ENCODE measurements at regions not wholly inside any gene's neighbourhood (a gene's known extent, or its start where the extent isn't known, plus 50 kb on each side); places are given as distances from the start of the nearest gene placed in this dataset.

DNA sequence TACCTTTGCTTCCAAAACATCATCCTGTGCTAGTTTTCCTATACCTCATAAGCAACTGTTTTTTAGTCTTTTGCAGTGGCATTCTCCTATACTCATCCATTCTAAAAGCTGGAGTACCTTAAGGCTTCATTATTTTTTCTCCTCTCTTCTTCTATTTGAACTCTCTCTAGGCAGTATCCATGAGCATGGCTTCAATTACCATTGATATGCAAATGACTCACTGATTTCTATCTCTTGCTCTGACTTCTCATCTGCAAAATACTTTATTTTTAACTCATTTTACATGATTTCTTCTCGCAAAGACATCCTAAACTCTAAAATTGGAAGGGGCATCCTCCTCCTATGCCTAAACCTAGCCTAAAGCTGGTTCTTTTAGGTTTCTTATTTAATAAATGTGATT is 365.1 kb upstream of the NUDT12 start:
- TF ChIP-seq, protein P1, sequence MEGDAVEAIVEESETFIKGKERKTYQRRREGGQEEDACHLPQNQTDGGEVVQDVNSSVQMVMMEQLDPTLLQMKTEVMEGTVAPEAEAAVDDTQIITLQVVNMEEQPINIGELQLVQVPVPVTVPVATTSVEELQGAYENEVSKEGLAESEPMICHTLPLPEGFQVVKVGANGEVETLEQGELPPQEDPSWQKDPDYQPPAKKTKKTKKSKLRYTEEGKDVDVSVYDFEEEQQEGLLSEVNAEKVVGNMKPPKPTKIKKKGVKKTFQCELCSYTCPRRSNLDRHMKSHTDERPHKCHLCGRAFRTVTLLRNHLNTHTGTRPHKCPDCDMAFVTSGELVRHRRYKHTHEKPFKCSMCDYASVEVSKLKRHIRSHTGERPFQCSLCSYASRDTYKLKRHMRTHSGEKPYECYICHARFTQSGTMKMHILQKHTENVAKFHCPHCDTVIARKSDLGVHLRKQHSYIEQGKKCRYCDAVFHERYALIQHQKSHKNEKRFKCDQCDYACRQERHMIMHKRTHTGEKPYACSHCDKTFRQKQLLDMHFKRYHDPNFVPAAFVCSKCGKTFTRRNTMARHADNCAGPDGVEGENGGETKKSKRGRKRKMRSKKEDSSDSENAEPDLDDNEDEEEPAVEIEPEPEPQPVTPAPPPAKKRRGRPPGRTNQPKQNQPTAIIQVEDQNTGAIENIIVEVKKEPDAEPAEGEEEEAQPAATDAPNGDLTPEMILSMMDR (IDR thresholded peaks at IDR 0.05; ENCODE audit: poor library complexity): no peak
- TF ChIP-seq EZH2 (IDR thresholded peaks at IDR 0.05; ENCODE audit: borderline replicate concordance): no peak
